GM19193 (cell line): ENCODE measurements at regions not wholly inside any gene's neighbourhood (a gene's known extent, or its start where the extent isn't known, plus 50 kb on each side); places are given as distances from the start of the nearest gene placed in this dataset.

Experiments
- POLR2A ChIP-seq: IDR thresholded peaks from 4 replicates; pipeline ENCODE4 v1.6.1; 2011; ENCODE audit not compliant: insufficient read depth, insufficient read length; ENCODE audit errors: extremely low read depth

DNA sequence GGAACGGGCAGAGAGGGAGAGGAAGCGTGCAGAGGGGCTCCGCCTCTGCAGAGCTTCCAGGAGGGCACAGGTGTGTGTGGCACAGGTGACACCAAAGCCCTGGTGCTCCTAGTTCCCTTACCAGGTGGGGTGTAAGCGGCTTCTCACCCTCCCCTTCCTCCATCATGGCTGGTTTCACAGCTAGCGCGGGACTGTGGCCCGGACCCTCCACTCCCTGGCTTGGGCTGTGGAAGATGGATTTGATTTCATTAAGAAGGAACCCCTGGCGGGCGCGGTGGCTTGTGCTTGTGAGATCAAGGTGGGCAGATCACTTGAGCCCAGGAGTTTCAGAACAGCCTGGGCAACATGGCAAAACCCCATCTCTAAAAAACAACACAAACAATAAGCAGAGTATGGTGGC, 241.2 kb upstream of the GSE1 start:
- no peak for TF ChIP-seq POLR2A

DNA sequence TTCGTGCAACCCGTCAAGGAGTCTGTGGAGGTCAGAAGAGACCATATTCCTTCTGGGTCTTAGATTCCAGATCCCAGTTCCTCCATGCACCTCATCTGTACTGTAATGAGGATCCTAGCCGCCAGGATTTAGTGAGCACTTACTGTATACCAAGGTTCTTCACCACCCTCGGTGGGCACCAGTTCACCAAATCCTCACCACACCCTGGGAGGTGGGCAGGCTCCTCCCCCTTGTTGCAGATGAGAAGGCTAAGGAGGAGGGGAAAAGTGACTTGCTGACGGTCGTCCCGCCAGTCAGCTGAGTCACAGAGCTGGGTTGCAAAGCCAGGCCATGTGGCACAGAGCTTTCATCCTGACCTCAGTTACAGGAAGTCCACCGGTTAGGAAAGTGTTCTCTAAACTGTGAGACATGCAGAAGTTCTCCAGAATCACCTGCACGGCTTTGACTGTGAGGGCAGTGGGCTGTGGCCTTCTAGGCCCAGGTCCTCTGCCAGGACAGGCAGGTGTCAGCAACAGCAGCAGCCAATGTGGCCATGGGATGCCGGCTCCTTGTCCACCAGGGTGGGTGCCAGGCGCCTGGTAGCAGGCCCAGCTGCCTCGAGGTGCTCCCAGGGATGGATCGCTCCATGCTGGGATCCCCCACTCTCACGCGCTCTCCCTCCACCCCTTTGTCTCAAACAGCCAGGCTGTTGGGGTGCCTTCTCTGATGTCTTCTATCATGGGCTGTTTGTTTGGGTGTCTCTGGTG, 240.3 kb upstream of the GSE1 start:
- TF ChIP-seq POLR2A = no peak

DNA sequence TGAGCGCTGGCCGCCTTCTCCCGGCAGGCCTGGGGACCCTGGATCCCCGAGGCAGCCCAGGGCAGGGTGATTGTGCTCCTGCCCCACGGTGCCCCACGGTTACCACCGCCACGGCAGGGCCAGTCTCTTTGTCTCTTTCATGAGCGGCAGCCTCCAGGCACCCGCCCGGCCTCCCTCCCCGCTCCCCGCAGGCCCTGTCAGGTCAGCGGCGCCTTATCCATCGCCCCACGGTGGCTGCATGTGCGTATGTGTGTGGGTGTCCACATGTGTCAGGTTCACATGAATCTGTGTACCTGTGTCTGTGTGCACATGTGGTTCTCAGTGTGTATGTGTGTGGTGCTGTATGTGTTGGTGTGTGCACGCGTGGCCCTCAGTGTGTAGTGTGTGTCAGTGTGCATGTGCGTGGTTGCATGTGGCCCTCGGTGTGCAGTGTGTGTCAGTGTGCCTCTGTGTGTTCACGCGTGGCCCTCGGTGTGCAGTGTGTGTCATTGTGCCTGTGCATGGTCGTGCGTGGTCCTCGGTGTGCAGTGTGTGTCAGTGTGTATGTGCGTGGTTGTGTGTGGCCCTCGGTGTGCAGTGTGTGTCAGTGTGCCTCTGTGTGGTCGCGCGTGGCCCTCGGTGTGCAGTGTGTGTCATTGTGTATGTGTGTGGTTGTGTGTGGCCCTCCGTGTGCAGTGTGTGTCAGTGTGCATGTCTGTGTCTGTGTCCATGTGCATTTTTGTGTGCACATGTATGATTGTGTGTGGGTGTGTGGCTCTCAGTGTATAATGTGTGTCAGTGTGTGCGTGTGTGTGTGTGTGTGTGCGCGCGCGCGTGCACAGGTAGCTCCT, 239.2 kb upstream of the GSE1 start:
- no peak for TF ChIP-seq POLR2A

GRCh38 chr16:85374571-85374872, 238.6 kb upstream of the GSE1 start:
- no peak for TF ChIP-seq POLR2A

DNA sequence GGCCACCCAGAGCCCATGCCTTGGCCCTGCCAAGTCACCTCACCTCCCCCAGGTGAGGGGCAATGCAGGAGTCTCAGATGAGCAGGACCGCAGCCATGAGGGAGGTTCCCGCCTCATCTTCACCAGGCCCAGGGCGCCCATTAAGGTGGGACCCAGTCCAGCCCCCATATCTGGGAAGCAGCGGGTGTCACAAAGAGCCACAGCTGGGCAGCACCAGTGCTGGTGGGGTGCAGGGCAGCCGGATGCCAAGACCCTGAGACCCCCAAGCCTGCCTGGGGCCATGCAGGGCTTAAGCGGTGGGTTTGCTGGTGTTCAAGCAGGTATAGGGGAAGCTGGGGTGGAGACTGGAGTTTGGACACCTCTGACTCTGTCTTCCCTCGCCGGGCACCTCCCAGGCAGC, 237.8 kb upstream of the GSE1 start:
- no peak for TF ChIP-seq POLR2A

- no peak for TF ChIP-seq POLR2A
Measured at GRCh38 chr16:85376292-85377095, 236.6 kb upstream of the GSE1 start.

DNA sequence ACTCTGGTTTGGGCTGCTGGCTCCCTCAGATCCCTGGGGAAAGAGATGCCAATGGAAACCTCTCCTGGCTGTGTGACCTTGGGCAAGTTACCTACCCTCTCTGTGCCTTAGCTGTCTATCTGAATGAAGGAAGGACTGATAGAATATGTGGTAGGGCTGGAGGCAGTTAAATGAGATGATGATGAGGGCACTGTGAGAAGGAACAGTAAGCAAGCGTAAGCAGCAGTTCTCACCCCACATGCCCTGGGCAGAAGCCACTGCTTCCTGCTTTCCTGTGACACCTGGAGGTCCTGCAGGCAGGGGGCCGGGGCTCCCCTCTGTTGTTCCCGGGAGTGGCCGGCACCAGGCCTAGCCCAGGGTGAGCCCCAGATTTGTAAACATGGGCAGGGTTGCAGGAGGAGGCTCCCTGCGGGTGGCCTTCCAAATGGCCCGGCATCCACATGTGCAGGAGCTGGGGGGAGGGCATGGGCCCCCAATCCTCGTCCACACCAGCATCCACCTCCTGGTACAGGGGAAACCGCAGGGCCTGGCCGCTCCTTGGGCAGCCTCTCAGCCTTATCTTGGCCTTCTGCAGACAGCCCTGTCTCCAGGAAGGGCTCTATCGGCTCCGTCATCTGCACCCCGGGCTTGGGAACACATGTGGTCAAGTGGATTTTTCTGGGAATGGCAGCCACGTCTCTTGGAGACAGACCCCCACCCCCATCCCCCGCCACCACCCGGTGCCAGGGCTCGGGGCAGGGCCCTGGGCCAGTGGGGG, 235.6 kb upstream of the GSE1 start:
- no peak for TF ChIP-seq POLR2A

- no peak for TF ChIP-seq POLR2A
Measured at GRCh38 chr16:85378145-85379040, 234.7 kb upstream of the GSE1 start.

GRCh38 chr16:85379041-85380001, 233.8 kb upstream of the GSE1 start:
- no peak for TF ChIP-seq POLR2A

DNA sequence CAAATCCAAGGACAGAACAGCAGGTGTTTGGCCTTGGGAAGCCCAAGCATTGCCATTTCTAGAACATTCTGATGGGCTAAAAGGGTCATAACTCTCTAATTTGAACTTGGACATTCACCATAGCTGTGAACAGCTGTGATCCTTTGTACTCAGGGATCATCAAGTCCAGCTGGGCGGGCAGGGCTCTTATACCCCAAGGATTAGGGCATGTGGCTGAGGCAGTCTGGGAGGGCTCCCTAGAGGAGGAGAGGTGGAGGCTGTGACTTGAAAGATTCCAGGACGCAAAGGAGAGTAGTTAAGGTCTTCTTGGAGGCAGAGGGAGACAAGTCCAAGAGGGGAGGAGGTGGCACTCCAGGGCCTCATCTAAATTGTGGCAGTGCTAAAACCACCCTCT, 233.1 kb upstream of the GSE1 start:
- no peak for TF ChIP-seq POLR2A

DNA sequence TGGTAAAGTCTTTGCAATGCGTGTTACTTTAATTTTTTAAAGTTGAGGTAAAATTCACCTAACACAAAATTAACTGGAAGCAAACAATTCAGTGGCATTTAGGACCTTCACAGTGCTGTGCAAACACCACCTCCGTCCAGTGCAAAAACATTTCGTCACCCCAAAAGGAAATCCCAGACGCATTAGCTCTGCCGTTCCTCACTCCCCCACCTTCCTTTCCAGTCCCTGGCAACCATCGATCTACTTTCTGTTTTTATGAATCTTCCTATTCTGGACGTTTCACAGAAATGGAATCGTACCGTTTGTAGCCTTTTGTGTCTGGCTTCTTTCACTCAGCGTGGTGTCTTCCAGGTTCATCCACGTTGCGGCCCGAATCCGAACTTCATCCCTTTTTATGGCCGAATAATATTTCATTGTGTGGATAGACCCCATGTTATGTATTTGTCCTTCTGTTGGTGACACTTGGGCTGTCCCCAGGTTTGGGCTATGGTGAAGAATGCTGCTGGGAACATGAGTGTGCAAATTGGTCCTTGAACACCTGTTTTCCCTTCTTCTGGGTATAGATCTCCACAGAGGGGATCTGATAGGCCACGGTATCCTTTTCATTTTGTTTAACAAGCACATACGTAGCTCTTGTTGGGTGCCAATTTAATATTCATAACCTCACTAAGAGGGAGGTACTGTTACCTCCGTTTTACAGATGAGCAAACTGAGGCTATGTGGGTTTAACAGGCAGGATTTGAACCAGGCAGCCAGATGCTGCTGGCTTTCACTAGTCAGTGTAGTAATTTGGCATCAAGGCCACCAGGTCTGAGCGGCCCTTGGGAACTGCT, 232.0 kb upstream of the GSE1 start:
- TF ChIP-seq POLR2A = no peak

- TF ChIP-seq POLR2A = no peak
Measured at GRCh38 chr16:85381738-85382592, 231.2 kb upstream of the GSE1 start.

- no peak for TF ChIP-seq POLR2A
Measured at GRCh38 chr16:85382717-85383118, 230.4 kb upstream of the GSE1 start.
